ENCODE measurements at regions not wholly inside any gene's neighbourhood (a gene's known extent, or its start where the extent isn't known, plus 50 kb on each side); places are given as distances from the start of the nearest gene placed in this dataset.
A peak's percentile ranks its signal among the peaks of the same experiment; 100 is the strongest.
"Not testable (repeated sequence)": the region's sequence is repeated elsewhere in the genome, so short reads cannot be mapped to it uniquely, and the experiment has no call there.

- no peak for DNase-seq
Measured at GRCh38 chr1:117757668-117758067, 151.8 kb downstream of the TENT5C start.

DNA sequence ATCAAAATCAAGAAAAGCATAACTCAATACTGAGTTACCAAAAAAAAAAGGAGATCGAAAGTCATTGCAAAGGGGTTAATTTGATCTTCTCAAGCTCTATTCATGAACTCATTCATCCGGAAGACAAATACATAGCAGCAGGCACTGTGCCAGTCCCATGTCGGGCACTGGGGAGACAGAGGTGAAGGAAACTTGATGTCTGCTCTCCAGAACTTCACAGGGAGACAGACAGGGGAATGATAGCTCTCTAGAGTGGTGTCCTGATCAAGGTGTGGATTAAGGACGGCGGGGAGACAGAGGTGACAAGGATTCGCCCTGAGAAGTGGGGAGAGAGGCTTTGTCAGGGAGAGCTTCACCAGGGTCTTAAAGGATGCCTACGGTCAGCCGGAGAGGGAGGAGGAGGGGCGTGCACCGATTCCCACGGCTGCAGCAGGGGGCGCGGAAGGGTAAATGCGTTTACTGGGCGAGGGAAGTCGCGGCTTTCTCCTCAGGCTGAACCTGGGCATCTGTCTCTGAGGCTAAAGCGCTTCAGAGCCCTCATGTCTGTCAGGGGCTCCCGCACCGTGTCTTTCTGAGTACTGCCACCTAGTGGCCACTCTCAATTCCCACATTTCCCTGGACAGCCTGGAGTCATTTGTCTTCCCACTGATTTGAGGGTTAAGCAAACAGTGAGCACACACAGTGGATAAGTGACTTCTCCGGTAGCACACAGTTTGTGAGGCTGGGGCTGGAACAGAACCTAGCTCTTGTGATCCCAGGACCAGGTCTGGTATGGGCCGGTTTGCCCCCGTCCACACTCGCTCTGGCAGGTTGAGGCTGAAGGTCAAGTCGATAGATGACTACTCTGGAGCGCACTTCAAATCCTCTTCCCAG is 152.8 kb downstream of the TENT5C start:
- peak; percentile 85 for DNase-seq

- no peak for DNase-seq
Measured at GRCh38 chr1:117759535-117759934, 153.7 kb downstream of the TENT5C start.

DNA sequence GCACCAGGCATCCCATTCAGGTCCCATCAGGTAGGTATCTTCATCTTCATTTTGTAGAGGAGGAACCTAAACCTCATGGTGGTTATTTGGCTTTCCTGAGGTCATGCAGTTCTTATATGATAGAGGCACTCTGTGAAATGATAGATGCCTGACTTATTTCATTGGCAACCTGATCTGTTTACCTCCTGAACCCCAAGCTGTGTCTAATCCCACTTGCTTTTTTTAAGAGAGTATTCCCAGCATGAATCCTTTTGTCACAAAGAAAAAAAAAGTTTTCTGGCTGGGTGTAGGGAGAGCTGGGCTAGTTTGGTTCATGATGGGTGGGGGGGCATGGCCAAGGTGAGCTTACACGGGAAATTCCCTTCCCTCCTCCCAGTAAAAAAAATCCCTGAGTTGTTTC is 154.2 kb downstream of the TENT5C start:
- no peak for DNase-seq

DNA sequence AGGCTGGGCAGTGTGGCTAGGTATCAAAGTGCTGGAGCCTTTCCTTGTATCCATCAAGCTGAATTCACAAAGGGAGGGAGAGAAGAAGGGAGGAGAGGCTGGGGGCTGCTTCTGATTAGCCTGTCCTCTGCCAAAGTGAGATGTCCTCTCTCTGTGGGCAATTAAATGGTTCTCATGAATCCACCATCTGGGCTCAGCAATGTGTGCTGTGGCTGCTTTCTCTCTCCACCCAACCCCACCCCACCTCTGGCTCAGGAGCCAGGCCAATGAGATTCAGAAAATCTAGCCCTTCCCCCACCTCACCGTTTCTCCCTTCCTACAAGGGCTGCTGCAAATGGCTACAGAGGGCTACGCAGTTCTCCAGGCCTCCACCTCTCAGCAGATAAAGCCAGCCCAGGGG is 154.6 kb downstream of the TENT5C start:
- no peak for DNase-seq

- not testable (repeated sequence) for DNase-seq
Measured at GRCh38 chr1:117767756-117768155, 161.7 kb downstream of the GDAP2 start.

DNA sequence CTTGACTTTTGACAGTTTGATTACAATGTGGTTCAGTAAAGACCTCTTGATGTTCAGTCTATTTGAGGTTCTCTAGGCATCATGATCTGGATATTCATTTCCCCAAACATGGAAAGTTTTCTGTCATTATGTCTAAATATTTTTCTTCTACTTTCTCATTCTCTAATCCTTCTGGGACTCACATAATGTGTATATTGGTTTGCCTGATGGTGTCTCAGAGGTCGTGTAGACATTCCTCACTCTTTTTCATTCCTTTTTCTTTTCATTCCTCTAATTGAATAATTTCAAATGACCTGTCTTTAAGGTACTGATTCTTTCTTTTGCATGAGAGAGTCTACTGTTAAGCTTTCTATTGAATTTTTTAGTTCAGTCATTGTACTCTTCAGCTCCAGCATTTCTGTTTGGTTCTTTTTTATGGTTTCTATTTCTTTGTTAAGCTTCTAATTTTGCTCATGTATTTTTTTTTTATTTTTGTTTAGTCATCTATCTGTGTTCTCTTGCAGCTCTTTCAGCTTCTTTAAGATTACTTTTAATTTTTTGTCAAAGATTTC is 158.4 kb downstream of the GDAP2 start:
- DNase-seq: no peak

DNA sequence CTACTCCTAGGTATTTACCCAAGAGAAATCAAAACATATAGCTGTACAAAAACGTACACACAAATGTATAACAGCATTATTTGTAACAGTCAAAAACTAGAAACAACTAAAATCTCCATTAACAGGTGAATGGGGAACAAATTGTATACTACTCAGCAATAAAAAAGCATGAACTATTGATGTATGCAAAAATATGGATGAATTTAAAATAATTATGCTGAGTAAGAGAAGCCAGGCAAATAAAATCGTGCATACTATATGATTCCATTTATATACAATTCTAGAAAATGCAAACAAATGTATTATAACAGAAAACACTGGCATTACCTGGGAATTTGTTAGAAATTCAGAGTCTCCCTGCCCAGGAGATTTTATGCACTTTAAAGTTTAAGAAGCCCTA is 150.1 kb downstream of the GDAP2 start:
- no peak for DNase-seq

GRCh38 chr1:117780687-117781475 is 148.5 kb downstream of the GDAP2 start:
- DNase-seq: no peak

GRCh38 chr1:117782056-117782455 is 147.4 kb downstream of the GDAP2 start:
- DNase-seq: no peak

DNA sequence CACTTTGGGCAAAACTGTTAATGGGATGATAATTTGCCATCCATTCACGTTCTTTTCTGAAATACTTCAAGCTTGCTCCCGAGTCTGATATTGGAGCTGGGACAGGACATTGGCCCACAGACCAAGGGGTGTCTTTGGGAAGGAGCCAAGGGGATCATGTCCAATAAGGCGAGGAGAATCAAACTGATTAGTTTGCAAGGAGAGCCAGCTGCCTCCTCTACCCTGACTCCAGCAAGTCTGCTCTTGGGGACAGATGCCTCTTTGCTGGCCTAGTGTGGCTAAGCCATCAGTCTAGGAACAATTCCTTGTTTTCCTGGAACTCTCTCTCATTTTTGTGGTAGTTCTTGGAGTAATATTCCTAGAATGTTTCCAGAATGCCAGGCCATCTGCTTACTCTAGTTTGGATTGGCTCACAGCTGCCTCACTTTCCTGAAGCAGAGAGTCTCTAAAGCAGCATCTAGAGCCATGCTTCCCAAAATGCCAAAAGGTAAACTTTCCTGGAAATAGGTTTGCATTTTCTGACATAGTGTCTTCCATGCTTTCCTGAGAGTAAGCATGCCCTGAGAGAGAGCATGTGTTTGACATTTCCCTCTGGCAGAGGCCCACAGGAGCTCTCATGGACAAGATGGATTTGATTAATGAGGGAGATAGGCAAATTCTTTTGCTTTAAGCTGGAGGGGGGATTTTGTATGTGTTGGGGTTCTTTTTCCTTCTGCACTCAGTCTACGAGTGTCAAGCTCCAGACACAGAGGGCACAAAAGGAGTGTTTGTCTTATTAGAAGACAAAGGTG is 145.6 kb downstream of the GDAP2 start:
- no peak for DNase-seq

DNA sequence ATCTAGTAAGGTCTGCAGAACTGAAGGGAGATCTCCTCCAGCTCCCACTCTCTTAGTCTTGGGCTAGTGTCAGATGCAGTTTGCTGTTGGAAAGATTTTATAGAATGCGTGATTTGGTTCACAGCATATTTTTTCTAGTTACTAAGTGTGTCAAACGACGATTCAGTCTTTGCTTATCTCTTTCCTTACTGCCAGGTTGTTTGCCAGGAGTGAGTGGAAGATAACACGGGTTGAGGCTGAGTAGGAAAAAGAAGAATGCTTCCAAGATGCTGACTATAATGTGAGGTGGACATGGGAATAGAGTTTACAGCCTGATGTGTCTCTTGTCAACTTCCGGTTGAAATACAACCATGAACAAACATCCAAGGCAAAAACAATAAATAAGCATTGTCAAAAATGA is 141.4 kb downstream of the GDAP2 start:
- no peak for DNase-seq

DNA sequence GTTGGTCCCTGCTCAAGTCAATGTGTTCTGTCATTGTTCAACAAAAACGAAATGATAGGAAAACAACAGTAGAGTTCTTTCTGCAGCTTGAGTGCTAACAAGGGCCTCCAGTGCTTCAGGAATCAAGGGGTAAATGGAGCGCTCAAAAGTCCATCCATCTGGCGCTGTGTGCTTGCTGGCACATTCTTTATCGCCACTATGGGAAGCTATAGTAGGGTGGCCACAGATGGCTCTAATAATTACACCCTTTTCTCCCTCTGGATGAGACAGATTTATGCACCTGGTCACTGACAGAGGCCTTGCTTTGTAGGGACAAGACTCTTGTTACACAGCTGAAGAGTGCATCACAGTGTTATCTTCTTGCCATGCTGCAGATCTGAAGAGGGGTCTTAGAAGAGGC is 136.0 kb downstream of the GDAP2 start:
- DNase-seq: no peak

DNA sequence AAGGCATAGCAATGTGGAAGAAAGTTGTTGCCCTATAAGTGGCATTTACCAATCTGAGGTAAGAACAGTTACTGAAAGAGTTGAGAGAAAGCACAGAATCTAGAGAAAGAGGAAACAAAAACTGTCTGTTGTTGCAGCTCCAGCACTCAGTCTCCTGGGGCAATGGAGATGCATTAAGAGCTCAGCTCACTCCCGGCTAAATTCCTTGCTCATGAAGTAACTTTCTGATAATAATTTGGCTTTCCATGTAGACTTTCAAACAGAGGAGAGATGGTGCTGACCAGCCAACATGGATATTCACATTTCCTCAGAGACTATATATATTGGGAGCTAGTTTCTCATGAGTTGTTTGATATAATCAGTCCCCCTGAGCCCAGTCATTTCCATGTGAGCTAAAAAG is 135.3 kb downstream of the GDAP2 start:
- no peak for DNase-seq

DNA sequence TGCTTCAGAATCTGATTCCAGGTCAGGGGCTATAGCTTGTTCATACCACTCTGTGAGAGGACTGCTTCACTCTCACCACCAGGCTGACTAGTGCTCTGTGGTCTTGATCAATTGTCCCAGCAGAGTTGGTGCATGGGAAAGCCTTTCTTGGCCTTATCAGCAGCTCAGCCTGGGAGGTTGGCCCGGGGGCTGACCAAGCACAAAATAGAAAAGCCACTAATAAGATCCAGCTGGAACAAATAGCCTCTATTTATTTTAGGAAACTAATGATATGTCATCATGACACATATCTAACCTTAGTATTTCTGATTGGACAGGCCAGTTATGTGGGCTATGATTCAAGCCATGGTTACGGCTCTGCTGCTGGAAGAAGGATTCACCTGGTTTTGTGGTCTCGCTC is 134.2 kb downstream of the GDAP2 start:
- no peak for DNase-seq

DNA sequence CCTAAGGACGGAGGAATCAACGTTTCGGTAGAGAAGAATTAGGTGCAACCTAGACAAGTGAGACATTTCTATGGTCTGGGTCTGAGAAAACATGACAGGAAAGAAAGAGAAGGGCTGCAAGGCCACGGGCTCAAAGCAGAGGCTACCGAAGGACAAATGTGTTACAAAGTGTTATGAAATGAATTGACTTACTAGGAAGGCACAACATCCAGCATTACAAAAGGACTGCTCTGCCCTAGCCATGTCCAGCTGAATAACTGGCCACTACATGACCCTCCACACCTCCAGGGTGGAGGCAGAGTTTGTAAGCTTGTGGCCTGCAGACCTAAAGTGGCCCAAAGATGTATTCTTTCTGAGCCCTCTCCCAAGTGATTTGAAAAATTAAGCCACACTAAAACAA is 133.6 kb downstream of the GDAP2 start:
- DNase-seq: no peak

DNA sequence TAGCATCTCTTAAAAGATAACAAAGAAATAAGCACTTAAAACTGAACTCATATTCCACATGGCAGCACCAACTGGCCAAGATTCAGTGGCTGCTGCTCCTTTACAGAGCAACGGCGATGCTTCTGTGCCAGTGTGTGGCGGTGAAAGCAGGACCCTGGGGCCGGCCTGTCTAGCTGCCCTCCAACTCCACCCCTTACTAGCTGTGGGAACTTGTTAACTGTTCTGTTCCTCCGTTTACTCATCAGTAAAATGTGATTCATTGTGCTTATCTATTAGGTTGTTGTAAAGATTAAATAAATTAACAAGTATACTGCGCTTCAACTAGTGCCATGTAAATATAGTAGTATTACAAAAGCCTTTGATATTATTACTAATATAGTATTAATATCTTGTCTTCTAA is 133.2 kb downstream of the GDAP2 start:
- no peak for DNase-seq

DNA sequence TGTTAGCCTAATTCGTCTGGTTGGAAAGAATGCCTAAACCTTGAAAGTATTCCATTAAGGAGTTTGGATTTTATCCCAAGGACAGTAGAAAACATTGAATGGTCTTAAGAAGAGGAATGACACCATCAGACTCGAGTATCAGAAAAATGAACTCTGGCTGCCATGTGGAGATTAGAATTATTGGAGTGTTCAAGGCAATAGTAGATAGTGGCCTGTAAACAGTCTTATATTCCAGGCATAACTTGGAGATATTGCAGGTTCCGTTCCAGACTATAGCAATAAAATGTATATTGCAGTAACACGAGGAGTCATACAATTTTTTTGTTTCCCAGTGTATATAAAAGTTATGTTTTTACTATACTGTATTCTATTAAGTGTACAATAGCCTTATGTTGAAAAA is 130.9 kb downstream of the GDAP2 start:
- DNase-seq: no peak

- no peak for DNase-seq
Measured at GRCh38 chr1:117802531-117803257, 126.7 kb downstream of the GDAP2 start.

- no peak for DNase-seq
Measured at GRCh38 chr1:117803318-117803717, 126.1 kb downstream of the GDAP2 start.

- no peak for DNase-seq
Measured at GRCh38 chr1:117809764-117810163, 119.7 kb downstream of the GDAP2 start.

DNA sequence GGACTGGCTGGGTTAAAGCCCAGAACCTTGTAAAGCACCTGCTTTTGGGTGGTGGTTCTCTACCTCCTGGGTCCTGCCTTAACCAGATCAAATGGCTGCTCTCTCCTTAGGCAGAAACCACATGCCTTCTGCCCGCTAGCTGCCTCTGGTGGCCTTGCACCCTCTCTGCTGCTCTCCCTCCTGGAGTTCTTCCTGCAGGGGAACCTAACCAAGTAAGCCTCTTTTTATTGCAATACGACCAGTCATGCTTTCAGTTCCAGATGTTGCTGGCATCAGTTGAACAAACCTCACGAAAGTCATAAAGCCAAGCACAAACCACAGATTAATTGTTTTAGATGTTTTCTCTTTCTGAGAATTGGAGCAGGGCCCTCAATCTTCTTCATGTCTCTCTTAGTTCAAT is 118.9 kb downstream of the GDAP2 start:
- DNase-seq: no peak
